HepG2 (cell line): ENCODE measurements at regions not wholly inside any gene's neighbourhood (a gene's known extent, or its start where the extent isn't known, plus 50 kb on each side); places are given as distances from the start of the nearest gene placed in this dataset.

Experiments used
- ATAC-seq: fragments of 200-7000 bp; cut with Tn5 transposase; 3 replicates; pipeline ENCODE4 v1.9.1; 2020; ENCODE audit warnings: mild to moderate bottlenecking, moderate library complexity
- BruUV-seq: library from RNA; stranded (reverse); fragments of 400-500 nt; replicated peaks from 2 replicates; lab custom pipeline; 2021; lab: Mats Ljungman, UMichigan
- CTCF ChIA-PET: fragments of 300-600 bp; formaldehyde crosslinking; extraction: SDS; loops from one replicate; lab custom pipeline; 2021; ENCODE audit warnings: low total read pairs, inconsistent platforms, low intra/inter-chr PET ratio; lab: Yijun Ruan, JAX
- POLR2A ChIA-PET: fragments of 350-600 bp; sonication (Branson Sonifier 250); formaldehyde crosslinking; loops from one replicate; lab custom pipeline; 2020; ENCODE audit warnings: antibody characterized with exemption, inconsistent platforms; lab: Yijun Ruan, JAX
- DNase-seq: peaks from one replicate; pipeline ENCODE4 v3.0.0-alpha.2; 2015; ENCODE audit warnings: low spot score
- FAIRE-seq: peaks from 3 replicates; lab custom pipeline; 2011; peaks lifted over from hg19 to GRCh38; lab: Jason Lieb, UNC
- H2AFZ ChIP-seq: one replicate; pipeline ENCODE4 v1.6.1; 2011; ENCODE audit warnings: low read length, inconsistent platforms
- H3K27ac ChIP-seq: fragments of 300-600 bp; 3 replicates; pipeline ENCODE4 v1.8.0; 2011; ENCODE audit warnings: mixed run types, mild to moderate bottlenecking, mixed read lengths, low read length, inconsistent platforms; ENCODE audit not compliant: insufficient read depth; ENCODE audit errors: extremely low read length
- H3K27me3 ChIP-seq, 2 experiments: fragments of 200-600 bp in 1 of 2; 2 replicates in 1 of 2; 3 replicates in 1 of 2; pipeline versions ENCODE4 v1.6.0 to v1.8.0; 2011; ENCODE audit warnings: low read length in 2 of 2, mild to moderate bottlenecking in 2 of 2, moderate library complexity in 2 of 2, inconsistent platforms in 1 of 2; ENCODE audit not compliant: insufficient read depth in 2 of 2, control insufficient read depth in 1 of 2
- H3K36me3 ChIP-seq, 2 experiments: fragments of 200-600 bp in 1 of 2; replicated peaks in 1 of 2; 2 replicates in 1 of 2; 3 replicates in 1 of 2; pipeline versions ENCODE4 v1.5.1 to v1.8.0; 2011; ENCODE audit warnings: low read length in 2 of 2, inconsistent platforms in 1 of 2; ENCODE audit not compliant: insufficient read depth in 2 of 2, control insufficient read depth in 1 of 2
- H3K4me1 ChIP-seq: 2 replicates; pipeline ENCODE4 v1.5.1; 2012; ENCODE audit warnings: low read length, inconsistent platforms; ENCODE audit not compliant: insufficient read depth
- H3K4me2 ChIP-seq: 2 replicates; pipeline ENCODE4 v1.6.0; 2011; ENCODE audit warnings: low read depth, low read length, inconsistent platforms
- H3K4me3 ChIP-seq, 3 experiments: fragments of 200-600 bp in 1 of 3; sonication (generic), shearing (Covaris generic) in 1 of 3; replicated peaks in 1 of 3; 2 replicates each; pipeline ENCODE4 v1.5.1; 2011 to 2016; ENCODE audit warnings: low read length in 3 of 3, inconsistent platforms in 2 of 3, low read depth in 2 of 3, mild to moderate bottlenecking in 2 of 3, control low read depth in 1 of 3, mixed read lengths in 1 of 3; ENCODE audit not compliant: insufficient read depth in 1 of 3
- H3K79me2 ChIP-seq: one replicate; pipeline ENCODE4 v1.6.1; 2011; ENCODE audit warnings: low read length, inconsistent platforms; ENCODE audit not compliant: insufficient read depth
- H3K9ac ChIP-seq: 2 replicates; pipeline ENCODE4 v1.6.0; 2011; ENCODE audit warnings: mild to moderate bottlenecking, low read depth, low read length, inconsistent platforms; ENCODE audit not compliant: insufficient read depth
- H3K9me3 ChIP-seq: 2 replicates; pipeline ENCODE4 v1.5.1; 2012; ENCODE audit warnings: mild to moderate bottlenecking, low read length
- H4K20me1 ChIP-seq: 2 replicates; pipeline ENCODE4 v1.6.0; 2011; ENCODE audit warnings: inconsistent platforms, mild to moderate bottlenecking, low read length, moderate library complexity; ENCODE audit not compliant: insufficient read depth
- CEBPZ ChIP-seq: IDR thresholded peaks from 2 replicates; pipeline ENCODE4 v1.6.1; 2012; ENCODE audit warnings: low read length, improper control_type of control experiment
- CSRNP1 ChIP-seq: sonication (generic); formaldehyde crosslinking; IDR thresholded peaks from 2 replicates; pipeline ENCODE4 v1.8.1; 2023; ENCODE audit warnings: mild to moderate bottlenecking, missing genetic modification reagents
- FOXK2 ChIP-seq: fragments of 450-650 bp; IDR thresholded peaks from 2 replicates; pipeline ENCODE4 v1.6.1; 2016
- GATAD2A ChIP-seq: IDR thresholded peaks from 2 replicates; pipeline ENCODE4 v1.6.1; 2016
- MEF2D ChIP-seq: sonication (generic); formaldehyde crosslinking; IDR thresholded peaks from 2 replicates; pipeline ENCODE4 v1.5.1; 2020; ENCODE audit warnings: mild to moderate bottlenecking, missing genetic modification reagents
- MXI1 ChIP-seq: IDR thresholded peaks from 3 replicates; pipeline ENCODE4 v1.6.1; 2012; ENCODE audit warnings: low read depth, low read length, inconsistent platforms, borderline replicate concordance
- PRMT3 ChIP-seq: sonication (generic); formaldehyde crosslinking; IDR thresholded peaks from 2 replicates; pipeline ENCODE4 v1.8.1; 2022; ENCODE audit warnings: low read depth, mild to moderate bottlenecking, moderate library complexity, missing genetic modification reagents, borderline replicate concordance
- RAD51 ChIP-seq: fragments of 450-650 bp; IDR thresholded peaks from 2 replicates; pipeline ENCODE4 v1.6.1; 2016; ENCODE audit warnings: borderline replicate concordance
- ZMYM2 ChIP-seq: sonication (generic); formaldehyde crosslinking; IDR thresholded peaks from 2 replicates; pipeline ENCODE4 v1.8.0; 2022; ENCODE audit warnings: mild to moderate bottlenecking, missing genetic modification reagents
- ZNF10 ChIP-seq: sonication (generic); formaldehyde crosslinking; IDR thresholded peaks from 2 replicates; pipeline ENCODE4 v1.4.0; 2020; ENCODE audit warnings: mild to moderate bottlenecking, low read depth, missing genetic modification reagents, borderline replicate concordance
- ZNF660 ChIP-seq: sonication (generic); formaldehyde crosslinking; IDR thresholded peaks from 2 replicates; pipeline ENCODE4 v1.5.1; 2020; ENCODE audit warnings: mild to moderate bottlenecking, low read depth, missing genetic modification reagents, borderline replicate concordance
- ZNF788 ChIP-seq: sonication (generic); formaldehyde crosslinking; IDR thresholded peaks from 2 replicates; pipeline ENCODE4 v1.5.0; 2020; ENCODE audit warnings: mild to moderate bottlenecking, missing genetic modification reagents, borderline replicate concordance
- WGBS: methylation state at CpG from one replicate; pipeline ENCODE4 v1.1.6; 2017; ENCODE audit warnings: low lambda C conversion rate; 5-methylcytosine and 5-hydroxymethylcytosine counted together
- in situ Hi-C: cut with HindIII; loops from 2 replicates; pipeline ENCODE4 v1.10.0; 2017; ENCODE audit warnings: low pct_unique_long_range_greater_than_20kb; ENCODE audit not compliant: extremely low pct_ligation_motif_present
- intact Hi-C: fragments of 100-400 bp; cut with micrococcal nuclease; formaldehyde crosslinking; loops from one replicate; pipeline ENCODE4 v1.10.0; 2022; ENCODE audit not compliant: unreplicated experiment

- intact Hi-C loops (loop anchor here (5.0 kb wide), 3 partner anchors 453 to 683 kb away; no protein-coding TSS in a partner anchor), in situ Hi-C loops (loop anchor here (25.0 kb wide), 2 partner anchors 458 to 633 kb away; no protein-coding TSS in a partner anchor)
- no peaks in the 10 kb centered on the region for H3K79me2 ChIP-seq
- H3K9ac ChIP-seq, result no peak overlapping the region
- no peak for ATAC-seq
- no peaks in the 10 kb centered on the region for H3K9me3 ChIP-seq
- no peak for DNase-seq
- FAIRE-seq, result no peak
- WGBS, result under 1% methylated on average over 4 of the region's 4 CpGs
- ChIA-PET POLR2A (no interaction called here), CTCF (no interaction called here)
- no peaks in the 10 kb centered on the region for H4K20me1 ChIP-seq
- H3K4me2 ChIP-seq, result no peak overlapping the region
- H3K27me3 ChIP-seq, result peaks cover 0 to 19% of the 10 kb centered on the region in 2 experiments; a peak in 3 of 5 replicates
- no peaks in the 10 kb centered on the region for H3K36me3 ChIP-seq
- H3K4me3 ChIP-seq, result no peak overlapping the region
- BruUV-seq, result no TSS peak
- no peaks in the 10 kb centered on the region; the same call in 1 of the 2 replicates for H3K4me1 ChIP-seq
- TF ChIP-seq RAD51 (peak; percentile 25; the same call in 1 of the 2 replicates), FOXK2 (0 out of 2 replicates have a peak, but pooled peaks have one; percentile 5), GATAD2A (CRISPR knock-in tag) (no peak)
- TF ChIP-seq, all 625 proteins: peak for 2
- Histone ChIP-seq H3K27ac (no peak overlapping the region), H2AFZ (no peak overlapping the region)
Measured at GRCh38 chr6:16969699-16970655, 131.9 kb upstream of the STMND1 start.

GRCh38 chr6:16968101-16968500 is 133.7 kb upstream of the STMND1 start:
- Histone ChIP-seq H4K20me1 (no peaks in the 10 kb centered on the region), H3K27ac (no peak overlapping the region), H3K4me1 (peaks cover 6% of the 10 kb centered on the region), H2AFZ (no peak overlapping the region), H3K36me3 (no peaks in the 10 kb centered on the region), H3K4me2 (no peak overlapping the region), H3K27me3 (peaks cover 0 to 18% of the 10 kb centered on the region in 2 experiments; a peak in 3 of 5 replicates), H3K9ac (no peak overlapping the region), H3K9me3 (no peaks in the 10 kb centered on the region), H3K4me3 (no peak overlapping the region), H3K79me2 (no peaks in the 10 kb centered on the region)
- ATAC-seq (no peak), DNase-seq (no peak), FAIRE-seq (no peak)
- intact Hi-C loops (loop anchor here (5.0 kb wide), 3 partner anchors 451 to 681 kb away; no protein-coding TSS in a partner anchor), in situ Hi-C loops (loop anchor here (25.0 kb wide), 2 partner anchors 456 to 631 kb away; no protein-coding TSS in a partner anchor)
- CTCF ChIA-PET, result no interaction called here
- WGBS, result 6% methylated on average over 5 of the region's 5 CpGs
- POLR2A ChIA-PET, result no interaction called here
- no TSS peak for BruUV-seq
- TF ChIP-seq MEF2D (CRISPR knock-in tag) (no peak), ZNF10 (no peak), ZMYM2 (CRISPR knock-in tag) (no peak), MXI1 (no peak), CEBPZ (no peak), CSRNP1 (CRISPR knock-in tag) (no peak), ZNF660 (CRISPR knock-in tag) (no peak), ZNF788 (CRISPR knock-in tag) (no peak), PRMT3 (CRISPR knock-in tag) (no peak)
